Epidermal melanocyte (primary cell): ENCODE measurements at regions not wholly inside any gene's neighbourhood (a gene's known extent, or its start where the extent isn't known, plus 50 kb on each side); places are given as distances from the start of the nearest gene placed in this dataset.

Experiments
- DNase-seq: peaks from one replicate; pipeline ENCODE4 v3.0.0; 2011; ENCODE audit warnings: low spot score; ENCODE audit not compliant: insufficient read length

DNA sequence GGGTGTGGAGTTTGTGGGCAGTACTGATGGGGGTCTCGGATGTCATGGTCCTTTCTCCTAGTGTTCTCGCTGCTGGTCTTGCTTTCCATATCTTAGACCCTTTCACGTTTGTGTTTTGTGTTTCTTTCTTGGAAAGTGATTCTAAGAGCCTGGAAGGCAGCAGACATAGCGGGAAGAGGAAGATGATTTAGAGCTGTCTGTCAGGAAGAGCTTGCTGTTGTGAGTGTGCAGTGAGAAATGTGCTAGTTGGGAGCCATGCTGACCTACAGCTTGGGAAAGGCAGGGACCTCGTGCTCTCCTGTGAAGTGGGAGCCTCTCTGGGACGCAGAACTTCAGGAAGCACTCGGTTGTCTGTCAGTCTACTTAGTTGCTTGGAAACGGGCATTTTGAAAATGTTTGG, 122.2 kb downstream of the ZNF518B start:
- no peak for DNase-seq

DNA sequence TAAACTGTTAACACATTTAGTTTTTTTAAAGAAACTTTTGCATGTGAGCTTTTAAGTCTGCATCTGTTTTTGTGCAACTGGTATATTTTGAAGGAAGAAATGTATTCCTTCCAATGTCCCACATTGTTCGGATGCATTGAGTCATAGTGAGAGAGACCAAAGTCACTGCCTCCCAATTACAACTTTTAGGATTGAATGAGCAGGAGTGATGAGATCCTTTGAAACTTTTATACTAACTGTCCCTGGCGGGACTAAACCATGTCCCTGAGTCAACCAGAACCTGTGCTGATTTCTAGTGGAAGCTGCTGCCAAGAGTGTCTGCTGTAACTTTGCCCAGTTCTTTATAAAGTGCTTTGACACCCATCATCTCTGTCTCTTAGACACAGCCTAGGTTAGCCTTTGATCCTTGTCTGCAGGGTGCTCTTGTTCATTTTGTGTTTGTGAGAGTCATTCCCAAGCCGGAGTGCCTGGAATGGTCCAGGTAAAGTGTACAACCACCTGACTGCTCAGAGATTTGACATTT, 122.7 kb downstream of the ZNF518B start:
- DNase-seq, result no peak

DNA sequence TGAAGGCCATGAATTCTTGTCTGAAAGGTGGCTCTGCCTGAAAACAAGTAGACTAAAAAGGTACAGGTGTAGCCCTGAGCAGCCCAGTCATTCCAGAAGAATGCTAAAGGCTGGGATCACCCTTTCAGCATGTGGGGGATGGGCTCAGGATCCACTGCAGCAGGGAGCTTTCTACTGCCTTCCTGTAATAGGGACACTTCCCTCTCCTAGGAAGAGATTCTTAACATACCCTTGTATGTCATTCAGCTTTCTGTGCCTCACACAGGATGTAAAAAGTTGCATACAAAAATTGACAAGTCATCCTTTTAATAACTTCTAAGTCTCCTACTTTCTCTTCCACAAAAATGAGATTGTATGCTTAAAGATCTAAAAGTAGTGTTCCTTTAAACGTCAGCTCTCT, 123.3 kb downstream of the ZNF518B start:
- no peak for DNase-seq

DNA sequence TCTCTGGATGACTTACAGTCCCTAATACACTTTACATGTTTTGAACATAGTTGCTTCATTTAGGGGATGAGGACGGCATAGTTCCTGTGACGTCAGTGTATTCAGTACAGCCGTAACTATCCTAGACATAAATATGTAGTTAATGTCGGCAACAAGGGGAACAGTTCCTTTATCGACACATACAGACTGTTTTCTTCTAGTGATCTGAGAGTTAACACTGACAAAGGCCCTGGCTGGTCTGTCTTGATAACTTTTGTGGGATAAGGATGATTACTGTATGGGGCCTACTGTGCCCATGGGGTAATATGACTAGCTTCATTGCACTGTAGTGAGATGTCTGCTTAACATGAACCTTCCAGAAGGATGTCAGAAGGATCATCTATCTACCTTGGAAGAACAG, 131.2 kb downstream of the ZNF518B start:
- no peak for DNase-seq

DNA sequence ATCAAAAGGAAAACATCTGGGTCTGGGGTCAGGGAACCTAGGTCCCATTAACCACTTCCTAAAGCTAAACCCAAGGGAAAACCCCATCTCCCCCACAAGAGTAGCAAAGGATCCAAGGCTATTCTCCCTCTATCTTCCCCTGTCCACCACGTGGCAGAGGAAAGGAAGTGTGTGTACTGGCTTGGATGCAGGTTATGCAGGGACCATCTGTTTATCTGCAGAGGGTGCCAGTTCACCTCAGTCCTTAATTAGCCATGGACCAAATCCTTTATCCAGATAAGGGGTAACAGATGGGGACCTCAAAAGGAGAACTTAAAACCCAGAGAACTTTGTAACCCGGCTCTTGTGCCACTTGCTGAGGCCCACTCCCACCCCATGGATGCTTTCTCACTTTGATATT, 135.3 kb downstream of the ZNF518B start:
- no peak for DNase-seq

DNA sequence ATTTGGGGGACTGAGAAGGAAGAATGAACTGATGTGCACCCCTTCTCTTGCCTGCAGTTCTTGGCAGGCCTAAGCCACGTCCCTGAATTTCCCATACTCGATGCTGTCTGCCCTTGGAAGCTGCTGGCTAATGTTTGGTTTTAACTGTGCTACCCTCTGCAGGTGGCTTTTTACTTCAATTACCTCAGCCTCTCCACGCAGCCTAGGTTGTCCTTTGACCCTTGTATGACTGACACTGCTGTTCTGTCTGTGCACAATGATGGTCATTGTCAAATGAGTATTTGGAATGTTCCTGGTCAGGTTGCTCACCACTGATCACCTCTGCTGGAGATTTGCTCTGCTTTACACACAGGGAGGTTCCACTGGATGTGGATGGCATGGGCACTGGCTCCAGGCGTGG, 137.1 kb downstream of the ZNF518B start:
- no peak for DNase-seq

DNA sequence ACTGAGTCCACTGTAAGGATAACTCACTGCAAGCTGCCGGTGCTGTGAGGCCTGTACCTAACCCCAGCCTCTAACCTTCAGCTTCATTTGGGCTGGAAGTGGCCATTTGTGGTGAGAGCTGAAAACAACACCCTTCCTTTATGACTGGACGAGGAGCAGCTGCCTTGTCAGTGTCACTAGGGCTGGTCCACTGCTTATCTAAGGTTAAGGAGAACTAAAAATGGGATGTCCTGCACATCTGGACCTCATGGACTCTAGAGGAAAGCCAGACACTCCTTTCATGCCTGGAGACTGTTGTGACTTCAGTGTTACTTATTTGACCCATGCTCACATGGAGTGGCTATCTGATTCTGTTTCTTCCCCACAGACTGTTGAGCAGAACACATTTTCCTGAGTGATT, 139.9 kb downstream of the ZNF518B start:
- no peak for DNase-seq

DNA sequence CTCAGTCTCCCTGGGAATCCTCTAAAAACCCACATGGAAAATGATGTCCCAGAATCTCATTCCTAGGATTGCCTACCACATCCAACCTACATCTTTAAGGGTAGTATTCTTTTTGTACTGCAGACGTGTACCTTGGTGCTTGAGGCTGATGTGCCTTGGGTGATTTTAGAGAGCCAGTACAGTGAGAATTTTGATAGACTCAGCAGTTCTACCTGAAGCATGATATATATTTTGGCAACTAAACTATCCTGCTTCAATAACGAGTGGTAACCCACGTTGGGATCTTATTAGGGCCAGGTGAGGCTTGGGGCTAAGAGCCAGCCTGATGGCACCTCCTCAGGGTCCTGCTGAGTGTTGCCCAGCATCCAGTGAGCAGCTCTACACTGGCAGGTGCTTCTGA, 140.4 kb downstream of the ZNF518B start:
- DNase-seq, result no peak

DNA sequence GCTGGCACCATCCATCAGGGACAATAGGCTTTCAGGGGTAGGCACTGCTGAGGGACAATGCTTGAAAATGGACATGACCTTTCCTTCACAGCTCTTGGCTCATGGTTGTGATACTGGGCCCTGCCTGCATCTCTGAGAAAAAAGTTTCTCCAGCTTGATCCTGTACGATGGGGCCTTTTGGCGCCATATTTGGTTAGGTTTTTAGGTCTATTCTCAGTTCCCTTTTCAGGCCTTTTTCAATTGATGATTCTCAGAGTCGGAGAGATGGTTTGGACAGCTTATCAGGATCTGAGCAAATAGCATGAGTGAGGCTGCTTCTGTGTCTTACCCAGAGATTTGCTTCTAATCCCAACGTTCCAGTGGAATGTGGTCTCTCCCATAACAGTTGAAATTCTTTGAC, 141.6 kb downstream of the ZNF518B start:
- DNase-seq, result no peak

DNA sequence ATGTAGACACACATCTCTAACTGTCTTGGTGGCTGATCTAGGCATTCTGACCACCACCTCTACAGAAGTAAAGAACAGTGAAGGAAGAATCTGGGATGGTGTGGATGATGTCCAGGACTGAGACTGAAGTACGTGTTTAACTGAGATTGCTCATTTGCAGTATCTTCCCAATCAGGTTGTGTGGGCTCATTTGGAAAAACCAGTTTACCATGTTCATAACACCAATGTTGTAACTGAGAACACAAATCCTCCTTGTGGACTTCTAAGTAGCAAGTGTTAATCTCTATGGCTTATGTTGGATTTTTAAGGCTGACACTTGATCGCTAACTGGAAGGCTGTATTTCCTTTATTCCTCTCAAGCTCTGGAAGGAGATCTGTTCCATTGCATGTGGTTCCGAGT, 144.7 kb downstream of the ZNF518B start:
- DNase-seq, result no peak

DNA sequence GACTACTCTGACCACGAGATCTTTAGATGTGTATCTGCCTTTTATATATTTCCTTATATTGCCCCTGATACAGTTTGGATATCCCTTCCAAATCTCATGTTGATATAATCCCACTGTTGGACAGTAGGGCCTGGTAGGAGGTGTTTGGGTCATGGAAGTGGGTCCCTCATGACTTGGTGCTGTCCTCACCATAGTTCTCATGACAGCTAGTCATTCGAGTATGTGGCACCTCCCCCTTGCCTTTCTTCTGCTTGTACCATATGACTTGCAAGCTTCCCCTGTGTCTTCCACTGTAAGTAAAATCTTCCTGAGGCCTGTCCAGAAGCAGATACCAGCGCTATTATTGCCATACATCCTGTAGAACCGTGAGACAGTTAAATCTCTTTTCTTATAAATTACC, 145.3 kb downstream of the ZNF518B start:
- DNase-seq, result no peak

DNA sequence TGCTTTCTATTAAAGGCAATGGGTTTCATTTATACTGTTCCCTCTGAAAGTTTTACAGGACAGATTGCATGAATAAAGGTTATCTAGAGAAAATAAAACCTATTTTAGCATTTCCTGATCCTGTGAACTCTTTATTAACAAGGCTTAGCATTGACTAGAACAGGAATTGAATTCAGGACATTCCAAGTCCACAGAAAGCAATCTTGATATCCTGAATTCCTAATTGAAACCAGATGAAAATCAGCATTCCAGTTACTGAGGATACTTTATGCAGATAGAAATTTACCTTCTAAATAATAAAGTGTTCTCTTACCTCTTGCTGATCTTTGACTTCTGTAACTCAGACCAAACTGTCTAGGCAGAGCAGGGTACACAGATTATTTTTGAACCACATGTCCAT, 151.4 kb downstream of the ZNF518B start:
- no peak for DNase-seq

DNA sequence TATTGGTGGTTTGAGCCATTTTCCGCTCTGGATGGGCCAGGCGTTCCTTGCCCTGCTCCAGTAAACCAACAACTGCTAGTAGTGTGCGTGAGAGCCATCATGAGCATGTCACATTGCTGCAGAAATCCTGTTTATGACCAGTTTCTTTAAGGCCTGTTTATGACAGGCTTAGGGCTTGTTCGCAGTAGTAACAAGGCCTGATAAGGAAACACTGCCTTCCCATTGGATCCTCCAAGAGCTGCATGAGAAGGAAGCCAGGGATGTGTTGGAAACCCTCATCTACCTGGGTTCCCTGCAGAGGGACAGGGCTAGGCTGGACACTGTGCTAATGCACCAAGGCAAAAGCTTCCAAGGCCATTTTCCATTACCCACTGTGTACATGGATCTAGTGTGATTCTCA, 153.9 kb downstream of the ZNF518B start:
- DNase-seq, result no peak

DNA sequence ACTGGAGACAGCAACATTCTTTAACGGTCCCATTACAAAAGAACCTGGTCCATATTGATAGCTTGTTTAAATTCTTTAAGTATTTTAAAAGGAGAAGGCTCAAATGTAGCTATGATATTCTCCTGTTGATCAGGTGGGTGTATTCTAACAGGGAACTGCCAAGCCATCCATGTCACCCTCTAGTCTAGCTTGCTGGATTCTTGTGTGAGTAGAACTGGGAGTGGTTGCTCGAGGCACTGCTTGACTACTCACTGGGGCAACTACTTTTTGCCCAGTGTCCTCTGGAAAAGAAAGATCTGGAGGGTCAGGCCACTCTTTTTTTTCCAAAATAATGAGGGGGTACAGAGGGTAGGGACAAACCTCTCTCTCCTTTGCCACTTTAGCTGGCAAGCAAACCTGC, 155.1 kb downstream of the ZNF518B start:
- DNase-seq, result no peak

DNA sequence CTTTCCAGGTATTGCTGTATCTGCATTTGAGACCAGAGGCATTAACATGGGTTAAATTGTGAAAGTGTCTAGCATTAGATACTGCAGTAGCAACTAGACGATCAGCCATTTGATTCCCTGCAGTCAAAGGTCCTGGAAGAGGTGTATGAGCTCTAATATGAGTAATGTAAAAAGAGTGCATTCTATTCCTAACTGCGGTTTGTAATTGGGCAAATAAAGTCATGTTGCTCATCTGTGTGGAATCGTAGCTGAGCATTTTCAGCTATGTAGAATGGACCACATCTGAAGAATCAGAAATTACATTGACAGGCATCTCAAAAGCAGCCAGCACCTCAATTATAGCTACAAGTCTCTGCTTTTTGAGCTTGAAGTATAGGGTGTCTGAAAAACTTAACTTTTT, 157.6 kb downstream of the ZNF518B start:
- no peak for DNase-seq

DNA sequence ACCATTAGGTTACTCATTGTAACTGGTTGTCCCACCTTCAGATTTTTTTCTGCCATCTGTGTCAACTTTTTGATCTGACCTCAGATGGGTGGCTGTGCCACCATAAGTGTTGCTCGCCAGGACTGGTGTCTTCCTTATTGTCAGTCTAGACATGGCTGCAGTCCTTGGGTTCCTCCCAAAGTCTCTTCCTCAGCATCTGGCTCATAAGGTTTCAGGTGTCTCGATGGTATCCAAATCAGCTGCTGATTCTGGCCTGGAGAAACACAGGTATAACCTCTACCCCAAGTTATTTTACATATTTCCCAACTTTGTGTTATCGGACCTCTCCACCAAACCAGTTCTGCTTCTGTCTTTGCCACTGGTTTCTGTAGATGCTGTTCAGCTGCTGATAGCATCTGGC, 158.5 kb downstream of the ZNF518B start:
- no peak for DNase-seq

DNA sequence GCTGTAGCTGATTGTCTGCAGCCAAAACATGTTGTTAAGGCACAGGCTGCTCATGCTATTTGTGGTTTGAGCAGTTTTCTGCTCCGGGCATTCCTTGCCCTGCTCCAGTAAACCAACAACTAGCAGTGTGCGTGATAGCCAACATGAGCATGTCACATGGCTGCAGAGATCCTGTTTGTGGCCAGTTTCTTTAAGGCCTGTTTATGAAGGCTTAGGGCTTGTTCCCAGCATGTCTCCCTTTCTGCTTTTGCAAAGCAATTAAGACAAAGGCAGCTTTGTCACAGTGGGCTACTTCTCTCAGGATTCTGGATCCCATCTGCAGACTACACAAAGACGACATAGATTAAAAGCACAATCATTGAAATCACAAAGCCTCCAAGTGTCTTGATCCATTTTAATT, 160.5 kb downstream of the ZNF518B start:
- DNase-seq, result peak; percentile 57

DNA sequence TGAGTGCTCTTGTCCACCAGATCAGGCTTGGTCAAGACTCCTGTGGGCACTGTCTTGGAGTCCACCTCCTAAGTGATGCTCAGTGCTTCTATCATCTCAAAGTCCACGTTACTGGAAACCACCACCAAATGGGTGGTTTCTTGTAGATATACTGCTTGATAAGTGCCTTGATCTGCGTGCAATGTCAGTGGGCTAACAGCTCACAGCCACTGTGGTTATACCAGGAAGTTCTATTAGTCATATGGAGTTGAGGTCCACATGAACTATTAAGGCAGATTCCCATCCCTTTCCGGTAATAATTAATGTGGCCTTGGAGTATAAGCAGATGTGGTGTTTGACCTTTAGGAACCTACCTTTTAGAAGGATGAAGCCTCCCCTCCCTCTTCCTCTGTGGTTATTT, 161.9 kb downstream of the ZNF518B start:
- no peak for DNase-seq

DNA sequence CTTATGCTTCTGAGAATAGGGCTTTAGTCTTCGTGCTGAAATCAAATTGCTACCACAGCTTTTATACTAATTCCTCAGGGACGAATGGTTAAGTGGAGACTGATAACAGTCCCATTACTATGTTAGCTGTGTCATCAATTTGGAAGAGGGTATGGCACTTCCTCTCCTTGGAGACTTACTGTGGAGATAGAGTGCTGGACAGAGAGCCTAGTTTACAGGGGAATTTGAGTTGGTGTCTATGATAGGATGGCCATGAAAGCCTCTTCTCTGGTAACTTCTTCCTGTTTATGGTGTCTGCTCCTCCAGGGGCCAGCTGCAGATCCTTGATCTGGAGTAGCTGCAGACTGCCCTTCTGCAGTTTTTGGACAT, 167.7 kb downstream of the ZNF518B start:
- DNase-seq, result no peak

DNA sequence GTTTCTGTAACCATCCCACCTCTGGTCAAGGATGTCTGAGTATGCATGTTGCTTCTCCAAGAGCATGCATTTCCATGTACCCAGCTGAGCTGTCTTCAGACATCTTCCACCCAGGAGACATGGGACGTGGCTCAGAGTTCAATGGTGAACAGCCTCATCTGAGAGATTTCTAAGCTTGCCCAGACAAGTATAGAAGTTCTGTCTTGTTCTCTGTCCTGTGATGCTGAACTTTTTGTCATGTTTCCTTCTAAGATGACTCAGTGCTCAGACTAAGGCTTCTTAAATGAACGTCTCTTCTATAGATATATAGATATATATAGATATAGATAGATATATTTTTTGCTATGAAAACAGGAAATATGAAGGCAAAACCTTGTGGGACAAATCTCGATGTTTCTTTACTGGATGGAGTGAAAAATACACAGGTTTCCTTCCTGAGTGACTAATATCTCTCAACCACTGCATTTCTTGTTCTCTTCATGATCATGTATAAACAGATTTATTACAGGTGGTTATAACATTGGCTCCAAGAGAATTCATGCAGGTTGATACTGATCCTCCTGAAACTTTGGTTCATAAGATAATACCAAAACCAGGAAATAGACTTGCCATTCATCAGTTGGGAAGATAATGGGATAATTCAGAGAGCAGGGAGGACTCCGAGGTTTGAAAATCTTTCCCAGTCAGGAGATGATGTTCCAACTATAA, 168.2 kb downstream of the ZNF518B start:
- no peak for DNase-seq

DNA sequence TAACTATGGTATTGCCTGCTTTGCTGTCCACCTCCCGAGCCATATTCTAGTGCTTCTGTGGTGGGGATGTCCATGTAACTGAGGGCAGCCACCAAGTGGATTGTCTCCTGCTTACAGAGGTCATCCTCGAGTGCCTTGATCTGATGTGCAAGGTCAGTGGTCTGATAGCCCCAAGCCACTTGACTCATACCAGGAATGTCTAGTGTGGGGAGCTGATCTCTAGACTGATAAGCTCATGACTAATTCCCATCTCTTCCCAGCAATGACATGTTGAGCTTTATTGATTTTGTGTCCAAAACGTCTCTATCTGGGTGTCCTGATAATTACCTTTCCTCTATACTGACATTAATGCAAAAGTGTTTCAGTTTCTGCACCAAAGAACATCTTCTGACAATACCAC, 168.4 kb upstream of the WDR1 start:
- no peak for DNase-seq

DNA sequence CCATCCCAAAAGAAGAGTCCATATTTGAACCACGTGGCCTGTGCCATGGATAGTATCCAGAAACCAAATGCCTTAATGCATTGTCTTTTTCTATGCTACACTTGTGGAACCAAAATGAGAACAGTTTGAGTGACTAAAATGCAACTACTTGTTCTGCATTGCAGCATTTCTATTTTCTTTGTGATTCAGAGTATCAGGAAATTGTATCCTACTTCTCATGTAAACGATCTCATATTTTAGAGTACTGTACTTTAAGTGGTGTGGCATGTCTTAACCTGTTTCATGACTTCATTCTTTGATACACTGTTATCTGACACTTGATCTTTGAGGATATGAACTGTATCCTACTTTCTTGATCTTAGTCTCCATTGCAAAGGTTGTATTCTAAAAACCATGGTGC, 167.2 kb upstream of the WDR1 start:
- DNase-seq, result no peak

DNA sequence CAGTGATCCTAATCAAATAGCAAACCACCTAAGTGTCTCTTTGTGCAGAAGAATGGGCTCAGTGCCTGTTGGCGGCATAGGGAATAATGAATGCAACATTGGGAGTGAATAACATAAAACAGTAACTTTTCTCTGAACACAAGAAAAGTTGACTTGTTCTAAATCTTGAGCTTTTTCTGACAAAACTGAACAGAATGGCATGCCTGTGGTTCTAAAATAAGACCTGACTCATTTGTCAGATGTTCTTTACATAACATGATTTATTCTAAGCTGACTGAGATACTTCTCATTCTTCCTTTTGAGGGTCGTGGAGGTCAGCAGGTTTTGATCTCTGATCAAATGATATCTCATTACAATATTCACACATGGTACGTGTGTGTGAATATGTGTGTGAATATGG, 165.4 kb upstream of the WDR1 start:
- DNase-seq, result no peak

DNA sequence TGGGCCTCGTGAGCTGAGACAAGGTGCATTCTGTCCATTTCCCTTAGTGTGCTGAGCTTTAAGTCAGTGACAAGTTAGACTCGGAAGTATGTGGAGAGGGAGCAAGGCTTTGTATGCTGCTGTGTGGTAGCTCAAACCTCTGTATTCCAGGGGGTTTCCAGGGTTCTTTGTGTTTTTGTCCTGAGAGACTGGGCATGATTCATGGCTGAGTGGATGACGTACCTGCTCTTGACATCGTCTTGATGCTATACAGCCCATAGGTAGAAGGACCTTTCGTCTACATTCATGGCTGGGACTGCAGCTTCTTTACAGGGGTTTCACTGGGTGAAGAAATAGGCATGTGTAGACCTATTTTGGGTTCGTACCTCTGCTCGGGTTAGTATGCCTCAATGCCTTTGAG, 162.7 kb upstream of the WDR1 start:
- DNase-seq, result no peak
